ENCODE measurements at regions not wholly inside any gene's neighbourhood (a gene's known extent, or its start where the extent isn't known, plus 50 kb on each side); places are given as distances from the start of the nearest gene placed in this dataset.

DNA sequence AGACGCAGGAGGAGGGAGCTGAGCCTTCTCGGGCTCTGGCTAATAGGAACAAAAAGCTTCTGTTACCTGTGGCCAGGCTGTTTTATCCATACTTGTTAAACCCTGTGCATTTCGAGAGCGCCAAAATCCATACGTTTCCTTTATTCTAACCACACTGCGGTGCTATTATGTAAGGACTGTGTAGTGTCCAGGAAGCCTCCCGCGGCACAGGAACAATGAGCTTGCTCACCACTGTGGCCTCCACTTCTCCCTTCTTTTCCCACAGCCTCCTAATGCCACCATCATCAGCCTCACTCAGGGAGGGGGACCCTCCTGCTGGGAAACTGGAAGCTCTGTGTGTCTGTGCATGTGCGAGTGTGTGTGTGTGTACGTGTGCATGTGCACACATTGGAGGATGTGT is 268.5 kb downstream of the HAUS1 start:
- peak in 1 of 3 donors; percentile 5 for DNase-seq
- 60% methylated on average over 5 of the region's 10 CpGs for WGBS (ENCODE audit: insufficient coverage)
- no peak overlapping the region for H3K4me3 ChIP-seq (ENCODE audit: control insufficient read depth in 1 of 7, extremely low read depth in 1 of 7, insufficient read depth in 4 of 7, low read depth in 2 of 7, low read length in 6 of 7)
- peaks cover 0 to 2% (median 0%) of the 10 kb centered on the region in 4 experiments for H3K4me1 ChIP-seq (ENCODE audit: control extremely low read depth in 1 of 4, control insufficient read depth in 4 of 4, insufficient read depth in 4 of 4, low read length in 3 of 4)
- no peak overlapping the region for H3K27ac ChIP-seq (ENCODE audit: insufficient read depth in 1 of 2, low read depth in 1 of 2, low read length in 2 of 2, poor library complexity in 1 of 2, severe bottlenecking in 2 of 2)
- no peaks in the 10 kb centered on the region for H3K9me3 ChIP-seq (ENCODE audit: control extremely low read depth in 1 of 5, control insufficient read depth in 4 of 5, insufficient read depth in 2 of 5, low read depth in 1 of 5, low read length in 4 of 5)
- H3K27me3 ChIP-seq (replicated peaks in 2 of 5; ENCODE audit: control insufficient read depth in 4 of 5, insufficient read depth in 5 of 5, low read length in 4 of 5): peaks cover 0 to 2% (median 0%) of the 10 kb centered on the region in 5 experiments
- H3K36me3 ChIP-seq (ENCODE audit: control insufficient read depth in 4 of 4, insufficient read depth in 4 of 4, low read length in 3 of 4): no peaks in the 10 kb centered on the region
- ChIA-PET CTCF (interaction anchor here (1.1 to 1.7 kb wide), 4 partner anchors 10 to 109 kb away, joined by 3 to 5 read pairs (median 4); no protein-coding TSS in a partner anchor), POLR2A (no interaction called here)

GRCh38 chr18:46373131-46373530 is 268.9 kb downstream of the HAUS1 start:
- Histone ChIP-seq H3K4me3 (ENCODE audit: control insufficient read depth in 1 of 7, extremely low read depth in 1 of 7, insufficient read depth in 4 of 7, low read depth in 2 of 7, low read length in 6 of 7) (no peak overlapping the region), H3K27ac (ENCODE audit: insufficient read depth in 1 of 2, low read depth in 1 of 2, low read length in 2 of 2, poor library complexity in 1 of 2, severe bottlenecking in 2 of 2) (no peak overlapping the region), H3K27me3 (replicated peaks in 2 of 5; ENCODE audit: control insufficient read depth in 4 of 5, insufficient read depth in 5 of 5, low read length in 4 of 5) (peaks cover 0 to 2% (median 0%) of the 10 kb centered on the region in 5 experiments), H3K36me3 (ENCODE audit: control insufficient read depth in 4 of 4, insufficient read depth in 4 of 4, low read length in 3 of 4) (no peaks in the 10 kb centered on the region), H3K4me1 (ENCODE audit: control extremely low read depth in 1 of 4, control insufficient read depth in 4 of 4, insufficient read depth in 4 of 4, low read length in 3 of 4) (peaks cover 0 to 2% (median 0%) of the 10 kb centered on the region in 4 experiments), H3K9me3 (ENCODE audit: control extremely low read depth in 1 of 5, control insufficient read depth in 4 of 5, insufficient read depth in 2 of 5, low read depth in 1 of 5, low read length in 4 of 5) (no peaks in the 10 kb centered on the region)
- ChIA-PET POLR2A (no interaction called here), CTCF (interaction anchor here (1.5 to 1.7 kb wide), 2 partner anchors 12 to 108 kb away, joined by 4 to 5 read pairs; no protein-coding TSS in a partner anchor)
- 88% methylated on average over 2 of the region's 2 CpGs for WGBS (ENCODE audit: insufficient coverage)
- DNase-seq: no peak

GRCh38 chr18:46373791-46374190 is 269.6 kb downstream of the HAUS1 start:
- Histone ChIP-seq H3K4me3 (ENCODE audit: control insufficient read depth in 1 of 7, extremely low read depth in 1 of 7, insufficient read depth in 4 of 7, low read depth in 2 of 7, low read length in 6 of 7) (no peak overlapping the region), H3K36me3 (ENCODE audit: control insufficient read depth in 4 of 4, insufficient read depth in 4 of 4, low read length in 3 of 4) (no peaks in the 10 kb centered on the region), H3K27ac (ENCODE audit: insufficient read depth in 1 of 2, low read depth in 1 of 2, low read length in 2 of 2, poor library complexity in 1 of 2, severe bottlenecking in 2 of 2) (no peak overlapping the region), H3K27me3 (replicated peaks in 2 of 5; ENCODE audit: control insufficient read depth in 4 of 5, insufficient read depth in 5 of 5, low read length in 4 of 5) (peaks cover 0 to 2% (median 0%) of the 10 kb centered on the region in 5 experiments), H3K9me3 (ENCODE audit: control extremely low read depth in 1 of 5, control insufficient read depth in 4 of 5, insufficient read depth in 2 of 5, low read depth in 1 of 5, low read length in 4 of 5) (no peaks in the 10 kb centered on the region), H3K4me1 (ENCODE audit: control extremely low read depth in 1 of 4, control insufficient read depth in 4 of 4, insufficient read depth in 4 of 4, low read length in 3 of 4) (peaks cover 0 to 2% (median 0%) of the 10 kb centered on the region in 4 experiments)
- WGBS (ENCODE audit: insufficient coverage): 98% methylated on average over 4 of the region's 7 CpGs
- POLR2A ChIA-PET: no interaction called here
- DNase-seq: no peak
- CTCF ChIA-PET: no interaction called here

- peaks cover 0 to 2% (median 0%) of the 10 kb centered on the region in 5 experiments for H3K27me3 ChIP-seq (replicated peaks in 2 of 5; ENCODE audit: control insufficient read depth in 4 of 5, insufficient read depth in 5 of 5, low read length in 4 of 5)
- H3K27ac ChIP-seq (ENCODE audit: insufficient read depth in 1 of 2, low read depth in 1 of 2, low read length in 2 of 2, poor library complexity in 1 of 2, severe bottlenecking in 2 of 2): no peak overlapping the region
- POLR2A ChIA-PET: no interaction called here
Measured at GRCh38 chr18:46374850-46375249, 270.7 kb downstream of the HAUS1 start.

DNA sequence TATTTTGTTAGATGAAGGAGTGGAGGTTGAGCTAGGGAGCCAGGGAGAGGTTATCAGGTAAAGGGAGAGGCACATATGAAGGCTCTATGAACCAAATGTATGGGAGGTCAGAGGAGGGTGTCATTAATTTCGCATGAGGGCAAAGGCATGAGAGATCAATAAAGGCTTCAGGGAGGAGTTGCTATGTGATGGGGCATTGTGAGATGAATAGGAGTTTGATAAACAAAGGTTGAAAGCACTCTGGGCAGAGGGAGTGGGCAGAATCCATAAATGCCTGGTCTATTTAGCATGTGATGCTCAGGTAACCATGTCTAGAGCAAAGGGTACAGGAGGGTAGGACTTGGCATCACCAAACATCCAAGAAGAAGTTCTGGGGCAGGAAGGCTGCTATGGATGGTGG is 273.4 kb downstream of the HAUS1 start:
- Histone ChIP-seq H3K27ac (ENCODE audit: insufficient read depth in 1 of 2, low read depth in 1 of 2, low read length in 2 of 2, poor library complexity in 1 of 2, severe bottlenecking in 2 of 2) (no peak overlapping the region), H3K4me1 (ENCODE audit: control extremely low read depth in 1 of 4, control insufficient read depth in 4 of 4, insufficient read depth in 4 of 4, low read length in 3 of 4) (peaks cover 0 to 2% (median 0%) of the 10 kb centered on the region in 4 experiments), H3K27me3 (replicated peaks in 2 of 5; ENCODE audit: control insufficient read depth in 4 of 5, insufficient read depth in 5 of 5, low read length in 4 of 5) (no peaks in the 10 kb centered on the region), H3K9me3 (ENCODE audit: control extremely low read depth in 1 of 5, control insufficient read depth in 4 of 5, insufficient read depth in 2 of 5, low read depth in 1 of 5, low read length in 4 of 5) (no peaks in the 10 kb centered on the region), H3K4me3 (ENCODE audit: control insufficient read depth in 1 of 7, extremely low read depth in 1 of 7, insufficient read depth in 4 of 7, low read depth in 2 of 7, low read length in 6 of 7) (no peak overlapping the region), H3K36me3 (ENCODE audit: control insufficient read depth in 4 of 4, insufficient read depth in 4 of 4, low read length in 3 of 4) (no peaks in the 10 kb centered on the region)
- no peak for DNase-seq
- 100% methylated on average over 1 of the region's 1 CpG for WGBS (ENCODE audit: insufficient coverage)
- ChIA-PET CTCF (no interaction called here), POLR2A (no interaction called here)

More at GRCh38 chr18:46374850-46375249, 270.7 kb downstream of the HAUS1 start:
- H3K4me1 ChIP-seq (ENCODE audit: control extremely low read depth in 1 of 4, control insufficient read depth in 4 of 4, insufficient read depth in 4 of 4, low read length in 3 of 4): peaks cover 0 to 2% (median 0%) of the 10 kb centered on the region in 4 experiments
- H3K36me3 ChIP-seq (ENCODE audit: control insufficient read depth in 4 of 4, insufficient read depth in 4 of 4, low read length in 3 of 4): no peaks in the 10 kb centered on the region
- H3K4me3 ChIP-seq (ENCODE audit: control insufficient read depth in 1 of 7, extremely low read depth in 1 of 7, insufficient read depth in 4 of 7, low read depth in 2 of 7, low read length in 6 of 7): no peak overlapping the region
- CTCF ChIA-PET: no interaction called here
- no peak for DNase-seq
- 66% methylated on average over 5 of the region's 6 CpGs for WGBS (ENCODE audit: insufficient coverage)
- H3K9me3 ChIP-seq (ENCODE audit: control extremely low read depth in 1 of 5, control insufficient read depth in 4 of 5, insufficient read depth in 2 of 5, low read depth in 1 of 5, low read length in 4 of 5): no peaks in the 10 kb centered on the region

GRCh38 chr18:46378126-46378863 is 274.1 kb downstream of the HAUS1 start:
- no peak for DNase-seq
- Histone ChIP-seq H3K4me1 (ENCODE audit: control extremely low read depth in 1 of 4, control insufficient read depth in 4 of 4, insufficient read depth in 4 of 4, low read length in 3 of 4) (no peaks in the 10 kb centered on the region), H3K9me3 (ENCODE audit: control extremely low read depth in 1 of 5, control insufficient read depth in 4 of 5, insufficient read depth in 2 of 5, low read depth in 1 of 5, low read length in 4 of 5) (no peaks in the 10 kb centered on the region), H3K4me3 (ENCODE audit: control insufficient read depth in 1 of 7, extremely low read depth in 1 of 7, insufficient read depth in 4 of 7, low read depth in 2 of 7, low read length in 6 of 7) (no peak overlapping the region), H3K27me3 (replicated peaks in 2 of 5; ENCODE audit: control insufficient read depth in 4 of 5, insufficient read depth in 5 of 5, low read length in 4 of 5) (no peaks in the 10 kb centered on the region), H3K27ac (ENCODE audit: insufficient read depth in 1 of 2, low read depth in 1 of 2, low read length in 2 of 2, poor library complexity in 1 of 2, severe bottlenecking in 2 of 2) (no peak overlapping the region), H3K36me3 (ENCODE audit: control insufficient read depth in 4 of 4, insufficient read depth in 4 of 4, low read length in 3 of 4) (no peaks in the 10 kb centered on the region)
- 84% methylated on average over 8 of the region's 12 CpGs for WGBS (ENCODE audit: insufficient coverage)
- CTCF ChIA-PET: interaction anchor here (1.0 kb wide), 1 partner anchor 103 kb away, joined by 3 read pairs; no protein-coding TSS in a partner anchor
- POLR2A ChIA-PET: no interaction called here

GRCh38 chr18:46378864-46379207 is 274.7 kb downstream of the HAUS1 start:
- H3K4me3 ChIP-seq (ENCODE audit: control insufficient read depth in 1 of 7, extremely low read depth in 1 of 7, insufficient read depth in 4 of 7, low read depth in 2 of 7, low read length in 6 of 7): no peak overlapping the region
- no peak overlapping the region for H3K27ac ChIP-seq (ENCODE audit: insufficient read depth in 1 of 2, low read depth in 1 of 2, low read length in 2 of 2, poor library complexity in 1 of 2, severe bottlenecking in 2 of 2)
- no peaks in the 10 kb centered on the region for H3K27me3 ChIP-seq (replicated peaks in 2 of 5; ENCODE audit: control insufficient read depth in 4 of 5, insufficient read depth in 5 of 5, low read length in 4 of 5)
- H3K9me3 ChIP-seq (ENCODE audit: control extremely low read depth in 1 of 5, control insufficient read depth in 4 of 5, insufficient read depth in 2 of 5, low read depth in 1 of 5, low read length in 4 of 5): no peaks in the 10 kb centered on the region
- 90% methylated on average over 4 of the region's 4 CpGs for WGBS (ENCODE audit: insufficient coverage)
- ChIA-PET CTCF (interaction anchor here (1.0 kb wide), 1 partner anchor 103 kb away, joined by 3 read pairs; no protein-coding TSS in a partner anchor), POLR2A (no interaction called here)
- no peaks in the 10 kb centered on the region for H3K36me3 ChIP-seq (ENCODE audit: control insufficient read depth in 4 of 4, insufficient read depth in 4 of 4, low read length in 3 of 4)
- H3K4me1 ChIP-seq (ENCODE audit: control extremely low read depth in 1 of 4, control insufficient read depth in 4 of 4, insufficient read depth in 4 of 4, low read length in 3 of 4): no peaks in the 10 kb centered on the region
- no peak for DNase-seq
